Neutrophil (primary cell): ENCODE measurements at regions not wholly inside any gene's neighbourhood (a gene's known extent, or its start where the extent isn't known, plus 50 kb on each side); places are given as distances from the start of the nearest gene placed in this dataset.

Experiments
- H3K27ac ChIP-seq: fragments of 200-600 bp; sonication (generic); 2 replicates; pipeline ENCODE4 v1.5.1; 2016; ENCODE audit warnings: mild to moderate bottlenecking, moderate library complexity
- H3K27me3 ChIP-seq: fragments of 200-600 bp; sonication (generic); 2 replicates; pipeline ENCODE4 v1.6.0; 2016; ENCODE audit warnings: mild to moderate bottlenecking
- H3K36me3 ChIP-seq: fragments of 200-600 bp; sonication (generic); 2 replicates; pipeline ENCODE4 v1.5.1; 2017
- H3K4me1 ChIP-seq, 2 experiments: fragments of 200-600 bp in 1 of 2; sonication (generic) in 1 of 2; 1 replicate in 1 of 2; 2 replicates in 1 of 2; pipeline versions ENCODE4 v1.5.1 to v1.6.1; 2013 to 2016; ENCODE audit warnings: low read depth in 1 of 2, low read length in 1 of 2, mild to moderate bottlenecking in 1 of 2, moderate library complexity in 1 of 2; ENCODE audit not compliant: control insufficient read depth in 1 of 2, insufficient read depth in 1 of 2
- H3K4me3 ChIP-seq, 2 experiments: fragments of 200-600 bp in 1 of 2; sonication (generic) in 1 of 2; 1 replicate in 1 of 2; 2 replicates in 1 of 2; pipeline ENCODE4 v1.5.1; 2013 to 2016; ENCODE audit warnings: low read depth in 1 of 2, low read length in 1 of 2, mild to moderate bottlenecking in 1 of 2, moderate library complexity in 1 of 2
- H3K9me3 ChIP-seq: fragments of 200-600 bp; sonication (generic); 2 replicates; pipeline ENCODE4 v1.5.1; 2016
- CTCF ChIP-seq: fragments of 200-600 bp; sonication (generic); IDR thresholded peaks from 2 replicates; pipeline ENCODE4 v1.5.1; 2016; ENCODE audit warnings: antibody characterized with exemption

GRCh38 chr5:119930490-119930889 is 301.1 kb downstream of the FAM170A start:
- H3K27me3 ChIP-seq, result no peaks in the 10 kb centered on the region
- H3K36me3 ChIP-seq, result no peaks in the 10 kb centered on the region
- H3K4me1 ChIP-seq, result no peaks in the 10 kb centered on the region
- H3K9me3 ChIP-seq, result no peaks in the 10 kb centered on the region
- no peak overlapping the region for H3K4me3 ChIP-seq
- H3K27ac ChIP-seq, result no peak overlapping the region
- no peak for TF ChIP-seq CTCF

- Histone ChIP-seq H3K27me3 (no peaks in the 10 kb centered on the region), H3K27ac (no peak overlapping the region), H3K4me1 (no peaks in the 10 kb centered on the region), H3K36me3 (no peaks in the 10 kb centered on the region), H3K4me3 (no peak overlapping the region), H3K9me3 (peaks cover 2% of the 10 kb centered on the region)
- no peak for TF ChIP-seq CTCF
These were observed 313.8 kb downstream of the FAM170A start for GRCh38 chr5:119943148-119943547.

- no peak for TF ChIP-seq CTCF
- H3K27me3 ChIP-seq, result no peaks in the 10 kb centered on the region
- no peak overlapping the region for H3K27ac ChIP-seq
- no peaks in the 10 kb centered on the region for H3K4me1 ChIP-seq
- H3K9me3 ChIP-seq, result no peaks in the 10 kb centered on the region
- no peaks in the 10 kb centered on the region for H3K36me3 ChIP-seq
- no peak overlapping the region for H3K4me3 ChIP-seq
These were observed 316.3 kb downstream of the FAM170A start for GRCh38 chr5:119945691-119946090.

GRCh38 chr5:119948162-119948561 is 318.8 kb downstream of the FAM170A start:
- no peaks in the 10 kb centered on the region for H3K9me3 ChIP-seq
- H3K27ac ChIP-seq, result no peak overlapping the region
- no peak overlapping the region for H3K4me3 ChIP-seq
- no peaks in the 10 kb centered on the region for H3K36me3 ChIP-seq
- H3K4me1 ChIP-seq, result no peaks in the 10 kb centered on the region
- no peak for TF ChIP-seq CTCF
- H3K27me3 ChIP-seq, result no peaks in the 10 kb centered on the region

GRCh38 chr5:119949426-119949999 is 320.2 kb downstream of the FAM170A start:
- Histone ChIP-seq H3K27me3 (no peaks in the 10 kb centered on the region), H3K9me3 (peaks cover 4% of the 10 kb centered on the region), H3K4me3 (no peak overlapping the region), H3K4me1 (no peaks in the 10 kb centered on the region), H3K36me3 (no peaks in the 10 kb centered on the region), H3K27ac (no peak overlapping the region)
- no peak for TF ChIP-seq CTCF
